PC-9 (cell line): ENCODE measurements at regions not wholly inside any gene's neighbourhood (a gene's known extent, or its start where the extent isn't known, plus 50 kb on each side); places are given as distances from the start of the nearest gene placed in this dataset.

Source experiments
- BruUV-seq: library from RNA; stranded (reverse); fragments of 400-500 nt; replicated peaks from 2 replicates; lab custom pipeline; 2021; lab: Mats Ljungman, UMichigan
- CTCF ChIA-PET: fragments of 300-600 bp; sonication (Branson Sonifier 250); formaldehyde crosslinking; loops from one replicate; lab custom pipeline; 2022; ENCODE audit warnings: antibody characterized with exemption; lab: Charles Lee
- POLR2A ChIA-PET: fragments of 300-600 bp; sonication (Branson Sonifier 250); formaldehyde crosslinking; loops from one replicate; lab custom pipeline; 2022; ENCODE audit warnings: antibody characterized with exemption; ENCODE audit not compliant: unreplicated experiment; lab: Charles Lee
- DNase-seq, 2 experiments: peaks; one replicate each; pipeline versions ENCODE4 v3.0.0 to v3.0.0-alpha.2; 2015 to 2022; ENCODE audit warnings: mixed read lengths in 1 of 2
- H2AFZ ChIP-seq: fragments of 200-600 bp; sonication (generic); 2 replicates; pipeline ENCODE4 v1.8.1; 2017; ENCODE audit warnings: antibody characterized with exemption
- H3F3A ChIP-seq: fragments of 200-600 bp; sonication (generic); 2 replicates; pipeline ENCODE4 v1.8.1; 2017; ENCODE audit warnings: antibody characterized with exemption, mild to moderate bottlenecking, low read depth; ENCODE audit not compliant: insufficient read depth
- H3K27ac ChIP-seq: fragments of 200-600 bp; sonication (generic); 2 replicates; pipeline ENCODE4 v1.6.1; 2016; ENCODE audit warnings: mixed run types
- H3K27me3 ChIP-seq: fragments of 200-600 bp; sonication (generic); 2 replicates; pipeline ENCODE4 v1.6.1; 2016; ENCODE audit warnings: low read depth, mixed run types; ENCODE audit not compliant: insufficient read depth
- H3K36me3 ChIP-seq: fragments of 200-600 bp; sonication (generic); 2 replicates; pipeline ENCODE4 v1.6.1; 2016; ENCODE audit warnings: low read depth, mixed run types
- H3K4me1 ChIP-seq: fragments of 200-600 bp; sonication (generic); replicated peaks from 2 replicates; pipeline ENCODE4 v1.6.1; 2016; ENCODE audit warnings: mixed run types; ENCODE audit not compliant: insufficient read depth
- H3K4me2 ChIP-seq: fragments of 200-600 bp; sonication (generic); 2 replicates; pipeline ENCODE4 v1.6.1; 2017; ENCODE audit warnings: mixed run types
- H3K4me3 ChIP-seq: fragments of 200-600 bp; sonication (generic); 2 replicates; pipeline ENCODE4 v1.6.1; 2016; ENCODE audit warnings: mixed run types
- H3K79me2 ChIP-seq: fragments of 200-600 bp; sonication (generic); 2 replicates; pipeline ENCODE4 v1.6.1; 2017; ENCODE audit warnings: low read depth, mixed run types
- H3K9me2 ChIP-seq: fragments of 200-600 bp; sonication (generic); 2 replicates; pipeline ENCODE4 v1.8.1; 2017; ENCODE audit warnings: mild to moderate bottlenecking; ENCODE audit not compliant: insufficient read depth
- H3K9me3 ChIP-seq: fragments of 200-600 bp; sonication (generic); 2 replicates; pipeline ENCODE4 v1.8.1; 2016; ENCODE audit warnings: low read depth; ENCODE audit not compliant: insufficient read depth
- H4K20me1 ChIP-seq: fragments of 200-600 bp; sonication (generic); 2 replicates; pipeline ENCODE4 v1.8.1; 2017; ENCODE audit not compliant: insufficient read depth
- EZH2 ChIP-seq: fragments of 200-600 bp; sonication (generic); IDR thresholded peaks from 2 replicates; pipeline ENCODE4 v1.8.0; 2017; ENCODE audit warnings: antibody characterized with exemption, low read depth
- intact Hi-C: fragments of 100-400 bp; cut with micrococcal nuclease; formaldehyde crosslinking; loops from one replicate; pipeline ENCODE4 v1.10.0; 2022; ENCODE audit not compliant: unreplicated experiment
- TF ChIP-seq, protein P1 (sequence below): fragments of 200-600 bp; sonication (generic); conservative IDR thresholded peaks from 2 replicates; pipeline ENCODE4 v1.6.1; 2017; ENCODE audit warnings: mixed run types, antibody characterized with exemption, mild to moderate bottlenecking, moderate library complexity

DNA sequence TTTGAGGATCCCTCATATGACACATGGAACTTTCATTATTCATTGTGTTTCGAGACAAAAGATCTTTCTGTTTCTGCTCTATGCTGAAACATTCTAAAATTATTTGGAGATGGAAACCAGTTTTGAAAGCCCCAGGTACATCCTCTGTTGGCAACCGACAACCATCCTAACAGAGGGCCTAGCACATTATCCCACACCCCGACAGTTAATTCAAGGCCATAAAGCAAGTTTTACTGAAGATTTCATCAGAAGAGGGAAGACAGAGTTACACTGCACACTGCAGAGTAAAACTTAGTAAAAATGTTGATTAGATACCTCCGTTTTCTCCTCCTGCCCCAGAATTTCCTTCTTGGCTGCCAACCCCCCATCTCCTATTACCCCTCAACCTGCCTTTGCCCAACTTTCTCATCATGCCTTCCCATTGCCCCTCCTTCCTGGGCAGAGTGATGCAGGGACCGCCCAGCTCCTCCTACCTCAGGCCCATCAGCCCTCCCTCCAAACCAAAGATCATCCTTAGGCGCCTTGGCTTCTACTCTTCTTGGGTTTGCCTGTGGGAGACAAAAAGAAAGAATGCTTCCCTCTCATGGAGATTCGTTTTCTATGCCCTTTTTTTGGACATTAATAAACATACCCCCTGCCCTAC, 52.9 kb upstream of the CITED4 start:
- H4K20me1 ChIP-seq, result no peaks in the 10 kb centered on the region
- H3K27ac ChIP-seq, result no peak overlapping the region
- no peak for DNase-seq
- CTCF ChIA-PET, result no interaction called here
- H3K27me3 ChIP-seq, result no peaks in the 10 kb centered on the region
- H2AFZ ChIP-seq, result no peak overlapping the region
- no peak overlapping the region for H3K4me3 ChIP-seq
- H3F3A ChIP-seq, result no peaks in the 10 kb centered on the region
- no peaks in the 10 kb centered on the region for H3K9me3 ChIP-seq
- no peaks in the 10 kb centered on the region for H3K79me2 ChIP-seq
- no peaks in the 10 kb centered on the region for H3K9me2 ChIP-seq
- TF ChIP-seq EZH2, result no peak
- TF ChIP-seq, protein P1, sequence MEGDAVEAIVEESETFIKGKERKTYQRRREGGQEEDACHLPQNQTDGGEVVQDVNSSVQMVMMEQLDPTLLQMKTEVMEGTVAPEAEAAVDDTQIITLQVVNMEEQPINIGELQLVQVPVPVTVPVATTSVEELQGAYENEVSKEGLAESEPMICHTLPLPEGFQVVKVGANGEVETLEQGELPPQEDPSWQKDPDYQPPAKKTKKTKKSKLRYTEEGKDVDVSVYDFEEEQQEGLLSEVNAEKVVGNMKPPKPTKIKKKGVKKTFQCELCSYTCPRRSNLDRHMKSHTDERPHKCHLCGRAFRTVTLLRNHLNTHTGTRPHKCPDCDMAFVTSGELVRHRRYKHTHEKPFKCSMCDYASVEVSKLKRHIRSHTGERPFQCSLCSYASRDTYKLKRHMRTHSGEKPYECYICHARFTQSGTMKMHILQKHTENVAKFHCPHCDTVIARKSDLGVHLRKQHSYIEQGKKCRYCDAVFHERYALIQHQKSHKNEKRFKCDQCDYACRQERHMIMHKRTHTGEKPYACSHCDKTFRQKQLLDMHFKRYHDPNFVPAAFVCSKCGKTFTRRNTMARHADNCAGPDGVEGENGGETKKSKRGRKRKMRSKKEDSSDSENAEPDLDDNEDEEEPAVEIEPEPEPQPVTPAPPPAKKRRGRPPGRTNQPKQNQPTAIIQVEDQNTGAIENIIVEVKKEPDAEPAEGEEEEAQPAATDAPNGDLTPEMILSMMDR, result no peak
- H3K36me3 ChIP-seq, result no peaks in the 10 kb centered on the region
- H3K4me1 ChIP-seq, result peaks cover 22% of the 10 kb centered on the region
- POLR2A ChIA-PET, result no interaction called here
- no TSS peak for BruUV-seq
- no peak overlapping the region for H3K4me2 ChIP-seq
- intact Hi-C loops, result no loop called here

DNA sequence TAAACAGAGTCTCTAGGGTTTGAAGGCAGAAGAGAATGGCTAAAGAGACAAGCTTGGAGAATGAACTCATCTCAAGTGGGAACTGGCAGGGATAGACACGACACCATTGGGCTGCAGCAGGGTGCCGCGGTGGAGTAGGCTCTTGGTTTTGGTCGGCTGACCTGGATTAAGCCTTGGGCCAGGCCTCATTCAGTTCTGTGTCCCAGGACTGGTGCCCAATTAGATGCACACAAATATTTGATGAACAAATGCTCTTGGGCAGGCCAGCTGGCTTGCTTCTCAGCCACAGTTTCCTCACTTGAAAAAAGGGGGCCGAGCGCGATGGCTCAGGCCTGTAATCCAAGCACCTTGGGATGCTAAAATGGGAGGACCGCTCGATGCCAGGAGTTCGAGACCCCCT, 53.4 kb upstream of the CITED4 start:
- H3F3A ChIP-seq, result no peaks in the 10 kb centered on the region
- H3K79me2 ChIP-seq, result no peaks in the 10 kb centered on the region
- H3K27ac ChIP-seq, result no peak overlapping the region
- no peaks in the 10 kb centered on the region for H3K27me3 ChIP-seq
- DNase-seq, result no peak
- H4K20me1 ChIP-seq, result no peaks in the 10 kb centered on the region
- no peak overlapping the region for H2AFZ ChIP-seq
- ChIA-PET CTCF (no interaction called here), POLR2A (no interaction called here)
- no peak overlapping the region for H3K4me2 ChIP-seq
- TF ChIP-seq, protein P1, result no peak
- no peak for TF ChIP-seq EZH2
- BruUV-seq, result no TSS peak
- no peaks in the 10 kb centered on the region for H3K9me2 ChIP-seq
- H3K4me1 ChIP-seq, result peaks cover 21% of the 10 kb centered on the region
- no peaks in the 10 kb centered on the region for H3K36me3 ChIP-seq
- H3K4me3 ChIP-seq, result no peak overlapping the region
- no peaks in the 10 kb centered on the region for H3K9me3 ChIP-seq
- intact Hi-C loops, result no loop called here

DNA sequence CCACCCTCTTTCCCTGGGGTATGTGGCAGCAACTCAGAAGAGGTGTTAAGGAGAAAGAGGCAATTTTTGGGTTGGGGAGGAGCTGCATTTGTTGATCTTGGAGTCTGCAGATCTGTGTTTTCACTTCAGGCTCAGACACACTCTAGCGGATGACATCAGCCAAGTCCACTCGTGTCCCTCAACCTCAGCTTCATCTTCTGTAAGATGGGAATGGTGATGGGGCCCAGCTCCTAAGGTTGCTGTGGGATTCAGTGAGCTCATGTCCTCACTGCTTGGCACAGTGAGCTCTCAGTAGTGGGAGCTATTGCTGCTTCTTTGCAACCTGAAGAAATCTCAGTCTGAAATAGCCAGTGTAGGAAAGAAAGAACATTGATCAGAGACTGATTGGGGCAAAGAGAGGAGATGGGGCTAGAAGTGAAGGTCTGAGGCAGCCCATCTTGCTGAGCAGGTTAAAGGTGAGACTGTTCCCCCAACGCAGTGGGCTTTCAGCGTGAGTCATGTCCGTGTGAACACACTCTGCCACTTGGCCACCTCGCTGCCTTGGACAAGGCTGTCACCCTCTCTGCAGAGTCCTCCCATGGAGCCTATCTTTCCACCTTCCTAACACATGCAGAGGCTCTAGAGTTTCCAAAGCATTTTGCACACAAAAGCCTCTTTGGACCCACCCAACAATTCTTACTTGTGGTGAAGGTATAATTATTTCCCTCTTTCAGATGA, 56.0 kb upstream of the CITED4 start:
- no peak for DNase-seq
- no peaks in the 10 kb centered on the region for H3K79me2 ChIP-seq
- no peak overlapping the region for H3K4me2 ChIP-seq
- peaks cover 21% of the 10 kb centered on the region for H3K4me1 ChIP-seq
- no peaks in the 10 kb centered on the region for H4K20me1 ChIP-seq
- no peak overlapping the region for H3K4me3 ChIP-seq
- no peak overlapping the region for H3K27ac ChIP-seq
- no peaks in the 10 kb centered on the region for H3K36me3 ChIP-seq
- no peaks in the 10 kb centered on the region; the same call in 1 of the 2 replicates for H3F3A ChIP-seq
- ChIA-PET POLR2A (interaction anchor here (0.6 kb wide), 1 partner anchor 690 kb away, joined by 4 read pairs; no protein-coding TSS in a partner anchor), CTCF (interaction anchor here (0.5 kb wide), 1 partner anchor 32 kb away, joined by 3 read pairs; no protein-coding TSS in a partner anchor)
- no TSS peak for BruUV-seq
- intact Hi-C loops, result no loop called here
- H3K9me3 ChIP-seq, result no peaks in the 10 kb centered on the region
- TF ChIP-seq EZH2, result no peak
- TF ChIP-seq, protein P1, result no peak
- H2AFZ ChIP-seq, result no peak overlapping the region
- H3K27me3 ChIP-seq, result no peaks in the 10 kb centered on the region
- no peaks in the 10 kb centered on the region for H3K9me2 ChIP-seq
